Hepatocyte (in vitro differentiated cells): ENCODE measurements at regions not wholly inside any gene's neighbourhood (a gene's known extent, or its start where the extent isn't known, plus 50 kb on each side); places are given as distances from the start of the nearest gene placed in this dataset.
A peak's percentile ranks its signal among the peaks of the same experiment; 100 is the strongest.

ENCODE experiments used
- DNase-seq: peaks from one replicate; pipeline ENCODE4 v3.0.0-alpha.2; 2016; ENCODE audit warnings: low spot score
- H2AFZ ChIP-seq: fragments of 200-600 bp; sonication (generic); 2 replicates; pipeline ENCODE4 v1.6.0; 2016; ENCODE audit warnings: antibody characterized with exemption, mild to moderate bottlenecking
- H3K27ac ChIP-seq: fragments of 200-600 bp; sonication (generic); 2 replicates; pipeline ENCODE4 v1.5.1; 2016; ENCODE audit warnings: mild to moderate bottlenecking
- H3K27me3 ChIP-seq: fragments of 200-600 bp; sonication (generic); 2 replicates; pipeline ENCODE4 v1.6.1; 2016
- H3K36me3 ChIP-seq: fragments of 200-600 bp; sonication (generic); replicated peaks from 2 replicates; pipeline ENCODE4 v1.5.1; 2016; ENCODE audit warnings: low read depth; ENCODE audit not compliant: insufficient read depth
- H3K4me1 ChIP-seq: fragments of 200-600 bp; sonication (generic); 2 replicates; pipeline ENCODE4 v1.5.1; 2016; ENCODE audit warnings: mild to moderate bottlenecking, moderate library complexity; ENCODE audit not compliant: insufficient read depth
- H3K4me2 ChIP-seq: fragments of 200-600 bp; sonication (generic); 2 replicates; pipeline ENCODE4 v1.6.0; 2016
- H3K4me3 ChIP-seq: fragments of 200-600 bp; sonication (generic); 2 replicates; pipeline ENCODE4 v1.5.1; 2016; ENCODE audit warnings: mild to moderate bottlenecking
- H3K79me2 ChIP-seq: fragments of 200-600 bp; sonication (generic); 2 replicates; pipeline ENCODE4 v1.6.0; 2017; ENCODE audit warnings: mild to moderate bottlenecking
- H3K9me2 ChIP-seq: fragments of 200-600 bp; sonication (generic); replicated peaks from 2 replicates; pipeline ENCODE4 v1.6.0; 2017; ENCODE audit warnings: mild to moderate bottlenecking; ENCODE audit not compliant: insufficient read depth
- H3K9me3 ChIP-seq: fragments of 200-600 bp; sonication (generic); 2 replicates; pipeline ENCODE4 v1.5.1; 2016; ENCODE audit warnings: low read depth, mild to moderate bottlenecking
- H4K20me1 ChIP-seq: fragments of 200-600 bp; sonication (generic); 2 replicates; pipeline ENCODE4 v1.6.0; 2016; ENCODE audit warnings: mild to moderate bottlenecking; ENCODE audit not compliant: insufficient read depth, poor library complexity, severe bottlenecking
- CTCF ChIP-seq: fragments of 200-600 bp; sonication (generic); IDR thresholded peaks from 2 replicates; pipeline ENCODE4 v1.5.1; 2016; ENCODE audit warnings: antibody characterized with exemption, mild to moderate bottlenecking; ENCODE audit not compliant: poor library complexity
- EZH2 ChIP-seq: fragments of 200-600 bp; sonication (generic); IDR thresholded peaks from 2 replicates; pipeline ENCODE4 v1.6.1; 2016; ENCODE audit warnings: antibody characterized with exemption, mild to moderate bottlenecking, borderline replicate concordance
- EZH2phosphoT487 ChIP-seq: fragments of 200-600 bp; sonication (generic); IDR thresholded peaks from one replicate; pipeline ENCODE4 v1.6.1; 2018; ENCODE audit warnings: antibody characterized with exemption, mild to moderate bottlenecking, low read depth, moderate library complexity; ENCODE audit not compliant: unreplicated experiment, severe bottlenecking
- WGBS: methylation state at CpG from one replicate; pipeline ENCODE4 v1.1.6; 2016; ENCODE audit warnings: low lambda C conversion rate; ENCODE audit errors: missing lambda C conversion rate; 5-methylcytosine and 5-hydroxymethylcytosine counted together

DNA sequence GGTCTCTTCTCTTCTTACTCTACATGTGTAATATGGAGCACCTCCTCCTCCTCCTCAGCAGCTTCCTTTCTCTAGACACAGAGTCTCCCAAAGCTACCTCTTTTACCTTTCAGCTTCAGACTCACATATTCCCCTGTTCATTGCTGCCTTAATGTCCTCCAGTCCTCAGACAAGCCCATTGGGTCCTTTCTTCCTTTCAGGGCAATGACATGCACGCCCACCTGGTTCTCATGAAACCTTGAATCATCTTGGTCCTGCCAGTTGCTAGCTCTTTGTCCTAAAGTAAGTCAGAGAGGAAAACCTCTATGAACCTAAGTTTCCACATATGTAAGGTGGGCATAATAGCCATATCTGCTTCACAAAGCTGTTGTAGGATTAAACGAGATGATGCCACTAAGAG, 227.0 kb downstream of the RPS24 start:
- Histone ChIP-seq H3K9me2 (no peaks in the 10 kb centered on the region), H3K4me3 (no peak overlapping the region), H3K27ac (no peak overlapping the region), H3K79me2 (no peaks in the 10 kb centered on the region), H3K9me3 (no peaks in the 10 kb centered on the region), H4K20me1 (no peaks in the 10 kb centered on the region), H2AFZ (no peak overlapping the region), H3K4me1 (peaks cover 19% of the 10 kb centered on the region), H3K27me3 (no peaks in the 10 kb centered on the region), H3K36me3 (no peaks in the 10 kb centered on the region), H3K4me2 (peak overlapping the region; percentile 22)
- WGBS: 94% methylated on average over 2 of the region's 2 CpGs
- TF ChIP-seq EZH2phosphoT487: no peak
- DNase-seq: no peak

GRCh38 chr10:78261291-78261690, 227.6 kb downstream of the RPS24 start:
- Histone ChIP-seq H4K20me1 (no peaks in the 10 kb centered on the region), H3K9me2 (no peaks in the 10 kb centered on the region), H3K27me3 (no peaks in the 10 kb centered on the region), H3K4me3 (no peak overlapping the region), H2AFZ (no peak overlapping the region), H3K79me2 (no peaks in the 10 kb centered on the region), H3K9me3 (no peaks in the 10 kb centered on the region), H3K36me3 (no peaks in the 10 kb centered on the region), H3K27ac (no peak overlapping the region), H3K4me2 (no peak overlapping the region), H3K4me1 (peaks cover 19% of the 10 kb centered on the region)
- DNase-seq: no peak
- TF ChIP-seq EZH2phosphoT487 (no peak), EZH2 (no peak), CTCF (no peak)
- 82% methylated on average over 4 of the region's 4 CpGs for WGBS

DNA sequence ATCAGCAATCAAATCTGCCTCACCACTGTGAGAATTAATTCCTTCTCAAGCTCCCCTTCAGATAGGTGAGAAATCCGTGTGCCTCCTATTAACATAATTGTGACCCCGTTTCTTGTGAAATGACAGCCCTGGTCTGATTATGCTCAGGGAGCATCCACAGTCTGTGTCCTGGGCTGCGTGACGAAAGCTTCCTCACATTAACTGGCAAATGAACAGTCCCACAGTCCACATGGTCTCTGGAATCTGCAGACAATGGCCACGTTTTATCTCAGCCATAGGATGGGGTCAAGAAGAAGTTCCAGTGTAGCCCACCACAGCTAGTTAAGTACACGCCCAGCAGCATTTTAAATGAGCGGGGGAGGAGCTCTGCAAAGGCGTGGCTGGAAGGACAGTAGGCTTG, 229.2 kb downstream of the RPS24 start:
- WGBS: 86% methylated on average over 8 of the region's 8 CpGs
- Histone ChIP-seq H3K36me3 (no peaks in the 10 kb centered on the region), H4K20me1 (no peaks in the 10 kb centered on the region), H3K79me2 (no peaks in the 10 kb centered on the region), H3K9me3 (no peaks in the 10 kb centered on the region), H2AFZ (no peak overlapping the region), H3K4me3 (no peak overlapping the region), H3K27ac (no peak overlapping the region), H3K27me3 (no peaks in the 10 kb centered on the region), H3K4me2 (no peak overlapping the region), H3K4me1 (peaks cover 31% of the 10 kb centered on the region), H3K9me2 (no peaks in the 10 kb centered on the region)
- TF ChIP-seq CTCF (no peak), EZH2 (no peak), EZH2phosphoT487 (no peak)
- no peak for DNase-seq

DNA sequence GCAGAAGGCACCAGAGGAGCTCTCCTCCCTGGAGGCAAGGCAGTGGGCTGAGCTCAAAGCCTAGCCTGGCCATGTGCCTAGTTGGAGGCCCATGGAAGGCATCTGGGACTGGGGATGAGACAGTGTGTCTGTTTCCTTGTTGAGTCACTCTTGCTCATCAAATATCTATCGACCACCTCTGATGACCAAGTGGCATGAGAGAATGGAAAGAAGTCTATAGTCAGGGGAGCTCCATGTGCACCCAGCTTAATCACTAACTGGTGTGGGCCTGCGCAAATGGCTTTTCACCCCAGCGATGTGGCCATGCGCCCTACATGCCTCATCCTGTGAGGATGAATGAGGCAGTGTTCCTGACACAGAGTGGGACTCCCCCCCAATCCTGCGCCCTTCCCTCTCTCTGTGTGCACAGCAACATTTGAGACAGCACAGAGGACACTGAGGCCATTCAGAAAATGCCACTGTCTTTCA, 229.9 kb downstream of the RPS24 start:
- Histone ChIP-seq H3K9me3 (no peaks in the 10 kb centered on the region), H3K4me2 (no peak overlapping the region), H3K4me3 (no peak overlapping the region), H3K79me2 (no peaks in the 10 kb centered on the region), H3K9me2 (no peaks in the 10 kb centered on the region), H3K4me1 (peaks cover 31% of the 10 kb centered on the region), H4K20me1 (no peaks in the 10 kb centered on the region), H3K36me3 (no peaks in the 10 kb centered on the region), H3K27ac (no peak overlapping the region), H2AFZ (no peak overlapping the region), H3K27me3 (no peaks in the 10 kb centered on the region)
- WGBS: 96% methylated on average over 5 of the region's 5 CpGs
- no peak for TF ChIP-seq EZH2phosphoT487
- TF ChIP-seq CTCF: no peak
- no peak for TF ChIP-seq EZH2
- no peak for DNase-seq
